HepG2 (cell line): ENCODE measurements at regions not wholly inside any gene's neighbourhood (a gene's known extent, or its start where the extent isn't known, plus 50 kb on each side); places are given as distances from the start of the nearest gene placed in this dataset.

Experiments
- ARID5B ChIP-seq: IDR thresholded peaks from 2 replicates; pipeline ENCODE4 v1.4.0; 2020; ENCODE audit warnings: mild to moderate bottlenecking, missing genetic modification reagents
- ETV5 ChIP-seq: IDR thresholded peaks from 2 replicates; pipeline ENCODE4 v1.6.1; 2018; ENCODE audit warnings: missing biosample characterization, missing genetic modification reagents, inconsistent platforms, borderline replicate concordance
- FOXK2 ChIP-seq: fragments of 450-650 bp; IDR thresholded peaks from 2 replicates; pipeline ENCODE4 v1.6.1; 2016
- GABPA ChIP-seq, 2 experiments: IDR thresholded peaks; 2 replicates each; pipeline ENCODE4 v1.6.1; 2011 to 2016; ENCODE audit warnings: low read depth in 2 of 2, low read length in 1 of 2, missing biosample characterization in 1 of 2, missing genetic modification characterization in 1 of 2
- GABPB1 ChIP-seq: IDR thresholded peaks from 2 replicates; pipeline ENCODE4 v1.6.1; 2016; ENCODE audit warnings: mild to moderate bottlenecking, missing genetic modification reagents, moderate library complexity, missing compliant biosample characterization
- ISX ChIP-seq: sonication (generic); formaldehyde crosslinking; conservative IDR thresholded peaks from 2 replicates; pipeline ENCODE4 v1.5.0; 2020; ENCODE audit warnings: missing genetic modification reagents
- NFAT5 ChIP-seq: sonication (generic); formaldehyde crosslinking; IDR thresholded peaks from 2 replicates; pipeline ENCODE4 v1.4.0; 2020; ENCODE audit warnings: missing genetic modification reagents
- POLR2G ChIP-seq: fragments of 200-400 bp; formaldehyde crosslinking; IDR thresholded peaks from 2 replicates; pipeline ENCODE4 v1.6.1; 2018; ENCODE audit warnings: mild to moderate bottlenecking, low read depth, low read length, moderate library complexity
- RARA ChIP-seq: IDR thresholded peaks from 2 replicates; pipeline ENCODE4 v1.6.1; 2016; ENCODE audit warnings: missing genetic modification reagents, missing compliant biosample characterization
- RXRA ChIP-seq: sonication (generic); formaldehyde crosslinking; IDR thresholded peaks from 2 replicates; pipeline ENCODE4 v1.5.1; 2020; ENCODE audit warnings: missing genetic modification reagents
- TEAD2 ChIP-seq: sonication (generic); formaldehyde crosslinking; IDR thresholded peaks from 2 replicates; pipeline ENCODE4 v1.9.0; 2021; ENCODE audit warnings: missing genetic modification reagents
- ZFP91 ChIP-seq: sonication (generic); formaldehyde crosslinking; IDR thresholded peaks from 2 replicates; pipeline ENCODE4 v1.9.0; 2022; ENCODE audit warnings: missing genetic modification reagents, mild to moderate bottlenecking, borderline replicate concordance
- ZGPAT ChIP-seq: IDR thresholded peaks from 2 replicates; pipeline ENCODE4 v1.6.1; 2016; ENCODE audit warnings: mild to moderate bottlenecking
- ZNF362 ChIP-seq: sonication (generic); formaldehyde crosslinking; IDR thresholded peaks from 2 replicates; pipeline ENCODE4 v1.4.0; 2020; ENCODE audit warnings: missing genetic modification reagents, mild to moderate bottlenecking, borderline replicate concordance
- ZNF746 ChIP-seq: sonication (generic); formaldehyde crosslinking; IDR thresholded peaks from 2 replicates; pipeline ENCODE4 v1.8.0; 2022; ENCODE audit warnings: mild to moderate bottlenecking, missing genetic modification reagents

GRCh38 chr6:134426623-134427022 lies 108.7 kb upstream of the SGK1 start (continued):
- 0 out of 2 replicates have a peak, but pooled peaks have one; percentile 22 for TF ChIP-seq ZGPAT
- no peak for TF ChIP-seq ZFP91 (CRISPR knock-in tag)
- no peak for TF ChIP-seq POLR2G
- TF ChIP-seq TEAD2: no peak
- TF ChIP-seq GABPA (IDR thresholded peaks at IDR 0.05; ENCODE audit: low read depth, low read length): no peak
- TF ChIP-seq GABPA (CRISPR knock-in tag; IDR thresholded peaks at IDR 0.05; ENCODE audit: low read depth): peak; percentile 70
- TF ChIP-seq FOXK2: no peak
- no peak for TF ChIP-seq ZNF746 (CRISPR knock-in tag)
- TF ChIP-seq ETV5: peak; percentile 77; the same call in 1 of the 2 replicates
- no peak for TF ChIP-seq NFAT5 (CRISPR knock-in tag)
- peak; percentile 45 for TF ChIP-seq RARA (CRISPR knock-in tag)
- TF ChIP-seq ZNF362 (CRISPR knock-in tag): no peak
- peak; percentile 25; the same call in 1 of the 2 replicates for TF ChIP-seq ARID5B
- no peak for TF ChIP-seq ISX (CRISPR knock-in tag)
- no peak for TF ChIP-seq RXRA (CRISPR knock-in tag)
- TF ChIP-seq GABPB1 (CRISPR knock-in tag): peak; percentile 45; the same call in 1 of the 2 replicates
